ENCODE measurements at regions not wholly inside any gene's neighbourhood (a gene's known extent, or its start where the extent isn't known, plus 50 kb on each side); places are given as distances from the start of the nearest gene placed in this dataset.

DNA sequence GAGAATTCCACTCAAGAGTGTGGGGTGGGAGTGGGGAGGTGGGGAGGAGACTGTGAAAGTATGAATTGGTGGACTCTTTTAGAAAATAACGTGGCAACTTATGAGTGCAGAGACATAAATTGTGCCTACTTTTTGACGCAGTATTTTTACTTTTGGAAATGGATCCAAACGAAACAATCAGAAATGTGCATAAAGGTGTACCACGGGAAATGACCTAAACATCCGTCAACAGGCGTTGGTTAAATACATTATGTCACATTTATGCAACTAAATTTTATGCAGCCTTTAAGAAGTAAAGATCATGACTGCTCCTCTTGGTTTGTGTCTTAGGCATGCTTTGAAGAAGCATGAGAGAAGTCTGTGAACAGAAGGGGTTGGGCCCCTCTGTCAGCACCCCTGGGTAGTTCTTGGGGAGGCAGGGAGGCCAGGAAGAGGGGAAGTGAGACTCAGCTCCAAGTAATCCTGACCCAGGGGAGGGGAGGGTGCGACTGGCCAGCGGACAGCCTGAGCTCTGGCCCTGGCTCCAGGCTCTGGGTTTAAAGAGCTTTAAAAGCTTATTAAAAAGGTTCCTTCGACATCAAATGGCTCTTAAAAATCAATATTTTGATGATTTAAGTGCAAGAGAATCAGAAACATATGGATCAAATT is 126.4 kb upstream of the HAAO start:
- no peak for DNase-seq (ENCODE audit: low read depth)

DNA sequence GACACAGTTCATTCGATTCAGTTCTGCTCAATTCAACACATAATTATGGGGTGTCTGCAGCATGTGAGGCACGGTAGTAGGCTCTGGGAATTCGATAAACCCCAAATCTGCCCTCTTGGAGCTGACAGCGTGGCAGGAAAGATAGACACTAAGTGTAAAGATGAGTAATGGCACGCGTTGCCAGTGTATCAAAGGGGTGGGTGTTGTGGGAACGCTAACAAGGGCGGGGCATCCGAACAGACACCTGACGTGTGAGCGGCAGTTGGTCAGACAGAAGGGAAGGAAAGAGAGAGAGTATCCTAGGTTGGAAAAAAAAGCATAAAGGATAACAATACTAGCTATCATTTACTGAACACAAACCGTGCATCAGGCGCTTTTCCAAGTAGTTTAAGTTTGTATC is 125.7 kb upstream of the HAAO start:
- no peak for DNase-seq (ENCODE audit: low read depth)

DNA sequence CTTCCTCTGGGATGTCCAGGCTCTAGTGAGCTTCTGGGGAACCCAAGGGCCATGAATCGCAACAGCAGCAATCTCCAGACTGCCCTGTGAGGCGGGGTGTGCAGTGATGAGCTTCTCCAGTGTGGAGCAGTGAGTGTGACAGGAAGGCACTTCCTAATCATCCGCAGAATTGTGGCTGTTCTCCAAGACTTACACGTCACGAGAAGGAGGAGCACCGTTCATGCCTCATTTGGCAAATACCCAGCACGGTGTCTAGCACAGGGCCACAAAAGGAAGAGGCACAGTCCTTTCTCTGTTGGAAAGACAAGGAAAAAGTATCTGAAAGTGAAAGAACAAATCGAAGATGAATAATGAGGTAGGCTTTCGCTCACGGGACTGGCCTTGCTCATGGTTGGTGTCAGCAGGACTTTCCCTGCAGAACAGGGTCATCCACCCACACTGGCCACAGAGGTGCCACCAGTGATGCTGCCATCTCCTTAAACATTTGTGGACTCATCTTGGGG is 125.1 kb upstream of the HAAO start:
- DNase-seq (ENCODE audit: low read depth): no peak

DNA sequence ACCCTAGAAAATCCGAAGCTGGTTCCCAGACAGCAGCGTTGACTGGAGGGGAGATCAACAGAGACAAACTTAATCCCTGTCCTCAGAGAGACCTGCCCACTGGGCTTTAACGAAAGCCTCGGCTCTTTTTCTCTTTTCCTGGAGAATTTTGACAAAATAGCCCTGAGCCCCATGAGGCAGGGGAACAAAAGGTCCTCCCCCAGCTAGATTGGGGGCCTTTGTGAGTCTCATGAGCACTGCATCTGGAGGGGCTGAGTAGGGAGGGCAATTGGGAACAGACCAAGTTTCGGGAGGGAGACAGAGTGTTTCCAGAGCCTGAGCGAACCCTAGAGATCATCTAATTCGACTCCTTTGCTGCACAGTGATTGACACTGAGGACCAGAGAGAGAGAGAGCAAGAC is 123.9 kb upstream of the HAAO start:
- DNase-seq (ENCODE audit: low read depth): no peak

GRCh38 chr2:42914860-42915259 is 122.5 kb upstream of the HAAO start:
- no peak for DNase-seq (ENCODE audit: low read depth)

- DNase-seq (ENCODE audit: low read depth): no peak
Measured at GRCh38 chr2:42914314-42914713, 121.9 kb upstream of the HAAO start.

DNA sequence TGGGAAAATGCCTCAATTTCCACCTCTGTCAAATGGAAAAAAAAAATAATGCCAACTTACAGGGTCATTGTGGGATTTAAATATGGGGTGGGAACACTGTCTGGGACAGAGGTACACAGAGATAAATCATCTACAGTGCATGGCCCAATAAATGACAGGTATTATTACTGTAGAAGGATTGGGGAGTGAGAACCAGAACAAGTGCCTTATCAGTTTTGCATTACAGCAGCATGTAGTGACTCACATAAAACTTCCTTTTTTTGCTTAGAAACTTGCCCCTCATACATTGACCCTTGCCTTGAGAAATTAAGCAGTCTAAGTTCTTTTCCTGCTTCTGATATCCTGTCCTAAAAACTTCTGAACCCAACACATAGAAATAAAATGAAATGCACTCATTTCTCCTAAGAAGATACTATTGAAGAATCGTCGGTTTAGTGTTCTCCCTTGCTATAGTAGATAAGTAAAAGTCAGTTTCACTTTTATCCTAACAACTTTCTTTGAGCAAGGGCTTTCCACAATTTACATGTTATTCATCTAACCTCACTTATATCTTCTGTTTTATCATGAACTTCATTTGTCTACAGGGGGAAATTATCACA is 121.0 kb upstream of the HAAO start:
- no peak for DNase-seq (ENCODE audit: low read depth)

- no peak for DNase-seq (ENCODE audit: low read depth)
Measured at GRCh38 chr2:42910645-42911405, 118.4 kb upstream of the HAAO start.

DNA sequence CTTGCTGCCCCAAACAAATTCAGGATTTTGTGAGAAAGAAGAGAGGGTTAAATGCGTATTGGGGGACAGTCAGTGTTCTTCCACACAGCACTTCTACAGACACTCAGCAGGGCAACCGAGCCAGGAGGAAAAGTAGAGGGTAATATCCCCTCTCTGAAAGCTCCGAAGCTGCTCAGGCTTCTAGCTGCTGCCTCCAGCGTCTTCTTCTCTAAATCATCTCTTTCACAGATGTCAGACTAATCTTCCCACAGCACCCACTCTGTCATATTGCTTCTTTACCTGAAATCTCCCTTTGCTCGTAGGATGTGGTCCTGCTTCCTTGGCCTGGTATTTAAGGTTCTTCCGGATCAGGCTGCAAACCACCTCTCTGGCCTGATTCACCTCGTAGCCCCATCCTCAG is 117.6 kb upstream of the HAAO start:
- no peak for DNase-seq (ENCODE audit: low read depth)

DNA sequence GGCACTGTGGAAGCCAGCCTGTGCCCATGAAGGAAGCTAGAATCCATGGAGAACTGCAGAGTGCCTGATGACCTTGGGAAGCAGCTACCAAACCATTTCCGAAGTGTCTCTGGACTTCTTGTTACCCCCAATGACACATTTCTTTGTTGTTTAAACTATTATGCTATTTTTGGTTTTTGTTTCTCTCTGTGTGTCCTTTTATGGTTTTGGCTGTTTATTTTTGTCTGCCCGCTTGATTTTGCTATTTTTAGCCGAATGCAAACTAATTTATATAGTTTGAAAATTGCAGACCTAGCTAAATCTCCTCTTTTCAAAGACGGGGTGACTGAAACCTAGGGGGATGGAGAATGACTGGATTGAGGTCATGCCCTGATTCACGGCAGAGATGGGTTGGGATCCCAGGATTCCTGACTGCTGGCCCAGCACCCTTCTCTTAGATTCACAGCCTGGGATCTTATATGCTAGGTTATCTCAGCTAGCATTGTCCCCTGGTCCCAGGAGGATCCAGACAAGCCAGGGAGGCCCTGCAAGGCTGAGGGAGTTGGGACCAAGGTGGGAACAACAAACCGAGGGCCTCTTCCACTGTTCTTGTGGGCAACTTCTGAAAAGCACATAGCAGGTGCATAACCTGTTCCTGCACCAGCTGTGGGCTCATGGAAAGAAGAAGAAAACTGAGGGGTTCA is 116.3 kb upstream of the HAAO start:
- DNase-seq (ENCODE audit: low read depth): no peak

DNA sequence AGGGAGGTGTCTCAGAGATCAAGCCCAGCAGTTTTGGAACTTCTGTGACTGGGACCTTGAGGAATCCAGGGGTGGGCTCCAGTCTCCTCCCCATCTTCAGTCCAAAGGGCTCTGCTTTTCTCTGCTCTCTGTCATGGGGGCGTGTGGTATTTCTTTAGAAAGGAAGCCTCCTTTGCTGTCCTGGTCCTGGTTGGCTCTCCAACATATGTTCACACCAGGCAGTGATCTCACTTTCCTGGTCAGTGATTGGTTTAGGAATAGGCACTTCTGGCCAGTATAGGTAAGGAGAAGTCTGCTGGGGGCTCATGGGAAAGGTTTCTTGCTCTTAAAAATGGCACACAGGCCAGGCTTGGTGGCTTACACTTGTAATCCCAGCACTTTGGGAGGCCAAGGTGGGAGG is 115.5 kb upstream of the HAAO start:
- no peak for DNase-seq (ENCODE audit: low read depth)

DNA sequence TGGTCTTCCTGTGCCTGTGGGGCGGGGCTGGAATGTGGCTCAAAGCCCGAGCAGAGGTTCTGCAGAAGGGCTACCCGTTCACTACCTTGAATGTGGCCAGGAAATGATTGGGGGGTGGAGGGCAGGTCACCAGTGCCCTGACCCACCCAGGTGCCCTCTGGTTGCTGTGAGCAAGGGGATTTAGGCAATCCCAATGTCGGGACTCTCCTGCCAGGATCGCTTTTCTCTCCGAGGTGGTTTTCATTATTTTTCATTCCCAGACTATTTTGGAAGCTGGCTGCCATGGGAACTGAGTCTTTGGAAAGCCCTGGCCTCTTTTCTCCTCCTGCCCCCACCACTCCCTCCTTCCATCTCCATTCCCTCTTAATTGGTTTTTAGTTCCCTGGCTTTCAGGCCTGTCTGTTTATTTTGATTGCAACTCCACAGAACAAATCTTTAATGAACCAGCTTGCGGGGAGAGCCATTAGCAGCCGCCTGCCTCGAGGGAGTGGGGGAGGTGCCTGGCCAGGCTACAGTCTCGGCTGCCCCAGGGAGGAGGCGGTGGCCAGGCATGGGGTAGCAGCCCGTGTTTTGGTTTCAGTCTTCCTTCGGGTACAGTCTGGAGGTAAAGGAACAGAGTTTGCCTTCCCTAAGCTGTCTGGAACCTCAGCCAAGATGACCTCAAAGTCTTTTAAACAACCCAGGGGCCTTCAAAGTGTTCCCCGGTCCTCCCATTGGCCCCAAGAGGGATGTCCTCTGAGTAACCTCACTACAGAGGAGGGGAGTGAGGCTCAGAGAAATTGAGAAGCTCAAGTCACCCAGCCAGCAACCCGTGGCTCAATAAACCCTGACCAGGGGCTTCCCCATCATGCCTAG is 114.4 kb upstream of the HAAO start:
- no peak for DNase-seq (ENCODE audit: low read depth)

GRCh38 chr2:42906111-42906556 is 113.8 kb upstream of the HAAO start:
- no peak for DNase-seq (ENCODE audit: low read depth)

GRCh38 chr2:42905341-42906110 is 113.1 kb upstream of the HAAO start:
- no peak for DNase-seq (ENCODE audit: low read depth)

- no peak for DNase-seq (ENCODE audit: low read depth)
Measured at GRCh38 chr2:42904576-42904876, 112.1 kb upstream of the HAAO start.

DNA sequence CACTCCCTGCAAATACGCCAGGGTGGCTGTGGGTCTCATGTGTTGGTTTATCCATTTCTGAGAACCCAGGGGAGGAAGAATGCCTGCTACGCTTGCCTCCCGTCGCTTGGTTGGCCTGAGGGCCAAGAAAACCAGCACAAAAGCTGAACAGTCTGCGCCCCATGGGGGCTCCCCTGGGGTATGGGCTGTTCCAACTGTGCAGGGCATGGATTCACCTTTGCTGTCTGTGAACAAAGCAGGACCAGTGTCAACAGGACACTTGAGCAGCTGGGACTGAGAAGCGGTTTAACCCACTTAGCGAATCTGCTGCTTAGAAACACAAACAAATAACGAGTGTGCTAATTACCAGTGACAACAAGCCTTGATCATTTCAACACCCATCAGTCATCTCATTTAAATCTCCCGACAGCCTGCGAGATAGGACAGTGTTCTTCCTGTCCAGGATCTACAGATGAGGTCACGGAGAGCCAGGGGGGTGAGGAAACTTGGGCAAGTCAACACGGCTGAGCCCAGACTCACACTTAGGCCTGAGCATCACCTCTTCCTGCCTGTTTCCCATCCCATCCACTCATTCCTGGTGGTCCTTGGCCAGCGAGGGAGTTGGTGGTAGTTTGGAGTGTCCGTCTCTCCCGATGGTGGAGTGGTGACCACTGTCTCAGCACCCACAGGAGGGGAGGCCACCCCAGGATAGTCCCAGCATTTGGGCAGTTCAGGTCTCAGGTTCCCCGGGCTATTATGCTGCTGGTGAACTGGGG is 111.6 kb upstream of the HAAO start:
- DNase-seq (ENCODE audit: low read depth): no peak

GRCh38 chr2:42902939-42903709 is 110.7 kb upstream of the HAAO start:
- DNase-seq (ENCODE audit: low read depth): no peak

- no peak for DNase-seq (ENCODE audit: low read depth)
Measured at GRCh38 chr2:42901076-42901640, 108.8 kb upstream of the HAAO start.

DNA sequence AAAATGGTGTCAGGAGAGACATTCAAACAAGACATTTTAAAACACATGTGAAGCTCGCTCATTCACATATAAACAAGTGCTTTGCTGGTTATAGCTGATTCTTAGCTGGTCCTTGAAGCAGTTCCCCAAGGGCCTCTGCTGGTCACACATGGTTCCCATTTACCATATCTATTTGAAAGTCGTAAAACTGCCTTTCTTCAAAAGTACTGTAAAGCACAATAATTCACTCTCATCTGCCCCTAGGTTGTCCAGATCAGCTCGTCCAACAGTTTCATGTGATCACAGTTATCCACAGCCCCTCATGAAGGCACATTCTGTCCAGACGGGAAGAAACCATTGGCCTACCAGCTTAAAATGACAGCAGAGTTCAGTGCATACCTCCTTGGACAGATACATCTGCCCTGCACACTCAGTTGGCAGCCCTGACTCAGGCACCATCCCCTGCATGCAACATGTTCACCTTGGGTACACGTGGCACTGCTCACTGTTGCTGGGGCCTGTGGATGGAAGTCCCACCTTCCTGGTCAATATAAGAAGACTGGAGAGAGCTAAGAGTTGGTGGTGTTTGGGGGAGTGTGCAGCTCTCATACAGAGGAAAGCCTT is 108.0 kb upstream of the HAAO start:
- DNase-seq (ENCODE audit: low read depth): no peak
